H9 (cell line): ENCODE measurements at regions not wholly inside any gene's neighbourhood (a gene's known extent, or its start where the extent isn't known, plus 50 kb on each side); places are given as distances from the start of the nearest gene placed in this dataset.

Experiments
- DNase-seq: peaks from one replicate; pipeline ENCODE4 v3.0.0-alpha.2; 2017
- H2AFZ ChIP-seq: one replicate; pipeline ENCODE4 v1.6.1; 2013; ENCODE audit warnings: mild to moderate bottlenecking, low read length, control low read depth, moderate library complexity
- H2AK5ac ChIP-seq: 2 replicates; pipeline ENCODE4 v1.6.1; 2013; ENCODE audit warnings: low read length, control low read depth, mixed read lengths; ENCODE audit not compliant: insufficient read length
- H2BK120ac ChIP-seq: one replicate; pipeline ENCODE4 v1.6.1; 2013; ENCODE audit warnings: low read depth, mild to moderate bottlenecking, low read length, control low read depth, inconsistent platforms; ENCODE audit not compliant: poor library complexity, severe bottlenecking
- H2BK12ac ChIP-seq: 2 replicates; pipeline ENCODE4 v1.6.1; 2013; ENCODE audit warnings: low read length, control low read depth, mixed read lengths, low read depth; ENCODE audit not compliant: insufficient read length
- H2BK15ac ChIP-seq: 2 replicates; pipeline ENCODE4 v1.6.1; 2013; ENCODE audit warnings: low read depth, low read length, control low read depth
- H2BK20ac ChIP-seq: one replicate; pipeline ENCODE4 v1.6.1; 2013; ENCODE audit warnings: low read depth, mild to moderate bottlenecking, low read length, control low read depth, inconsistent platforms; ENCODE audit not compliant: poor library complexity, severe bottlenecking
- H2BK5ac ChIP-seq: 2 replicates; pipeline ENCODE4 v1.6.1; 2013; ENCODE audit warnings: low read length, control low read depth, mixed read lengths; ENCODE audit not compliant: insufficient read length
- H3K14ac ChIP-seq: 2 replicates; pipeline ENCODE4 v1.6.1; 2013; ENCODE audit warnings: low read length, control low read depth; ENCODE audit not compliant: insufficient read depth
- H3K18ac ChIP-seq: 2 replicates; pipeline ENCODE4 v1.6.1; 2013; ENCODE audit warnings: low read depth, mild to moderate bottlenecking, mixed read lengths, low read length, control low read depth; ENCODE audit not compliant: insufficient read length
- H3K23ac ChIP-seq: 2 replicates; pipeline ENCODE4 v1.6.1; 2013; ENCODE audit warnings: low read length, control low read depth, mixed read lengths, low read depth; ENCODE audit not compliant: insufficient read length
- H3K23me2 ChIP-seq: 2 replicates; pipeline ENCODE4 v1.6.1; 2013; ENCODE audit warnings: low read depth, mild to moderate bottlenecking, mixed read lengths, low read length, control low read depth; ENCODE audit not compliant: insufficient read length, poor library complexity, severe bottlenecking
- H3K27ac ChIP-seq: 2 replicates; pipeline ENCODE4 v1.5.1; 2013; ENCODE audit warnings: low read length, control low read depth, mixed read lengths, low read depth; ENCODE audit not compliant: insufficient read length
- H3K27me3 ChIP-seq: 2 replicates; pipeline ENCODE4 v1.6.1; 2013; ENCODE audit warnings: low read length, control low read depth, inconsistent platforms; ENCODE audit not compliant: insufficient read depth
- H3K4ac ChIP-seq: 2 replicates; pipeline ENCODE4 v1.6.1; 2013; ENCODE audit warnings: low read depth, mild to moderate bottlenecking, control low read depth, inconsistent platforms, low read length, moderate library complexity
- H3K4me1 ChIP-seq: 2 replicates; pipeline ENCODE4 v1.6.1; 2013; ENCODE audit warnings: low read length, control low read depth, inconsistent platforms; ENCODE audit not compliant: insufficient read depth
- H3K4me2 ChIP-seq: 2 replicates; pipeline ENCODE4 v1.6.1; 2013; ENCODE audit warnings: low read length, control low read depth, mixed read lengths; ENCODE audit not compliant: insufficient read length, insufficient read depth
- H3K56ac ChIP-seq: 2 replicates; pipeline ENCODE4 v1.6.1; 2013; ENCODE audit warnings: low read depth, mild to moderate bottlenecking, mixed read lengths, low read length, control low read depth; ENCODE audit not compliant: insufficient read length
- H3K79me1 ChIP-seq: 2 replicates; pipeline ENCODE4 v1.6.1; 2013; ENCODE audit warnings: low read depth, mild to moderate bottlenecking, moderate library complexity, low read length, control low read depth, inconsistent platforms; ENCODE audit not compliant: insufficient read depth, poor library complexity, severe bottlenecking
- H3K79me2 ChIP-seq: 2 replicates; pipeline ENCODE4 v1.6.1; 2013; ENCODE audit warnings: low read length, control low read depth, inconsistent platforms; ENCODE audit not compliant: insufficient read depth
- H3K9ac ChIP-seq: 2 replicates; pipeline ENCODE4 v1.6.1; 2013; ENCODE audit warnings: low read length, control low read depth, mixed read lengths; ENCODE audit not compliant: insufficient read length; ENCODE audit errors: extremely low read depth
- H3K9me3 ChIP-seq: one replicate; pipeline ENCODE4 v1.6.1; 2013; ENCODE audit warnings: low read depth, low read length, inconsistent platforms; ENCODE audit not compliant: control insufficient read depth
- H3T11ph ChIP-seq: one replicate; pipeline ENCODE4 v1.6.1; 2013; ENCODE audit warnings: mild to moderate bottlenecking, low read length, control low read depth, inconsistent platforms
- H4K20me1 ChIP-seq: one replicate; pipeline ENCODE4 v1.6.1; 2013; ENCODE audit not compliant: control insufficient read depth, insufficient read length, insufficient read depth
- H4K5ac ChIP-seq: 2 replicates; pipeline ENCODE4 v1.6.1; 2013; ENCODE audit warnings: low read depth, mild to moderate bottlenecking, mixed read lengths, low read length, control low read depth; ENCODE audit not compliant: insufficient read length
- H4K8ac ChIP-seq: replicated peaks from 2 replicates; pipeline ENCODE4 v1.6.1; 2013; ENCODE audit warnings: low read length, control low read depth, mixed read lengths, low read depth; ENCODE audit not compliant: insufficient read length
- H4K91ac ChIP-seq: 2 replicates; pipeline ENCODE4 v1.6.1; 2013; ENCODE audit warnings: low read depth, mild to moderate bottlenecking, moderate library complexity, mixed read lengths, low read length, control low read depth; ENCODE audit not compliant: insufficient read length
- H3K27ac Mint-ChIP-seq, 3 experiments: 2 replicates in 2 of 3; 3 replicates in 1 of 3; pipeline ENCODE4 v1.8.0; 2020 to 2021; ENCODE audit warnings: mixed read lengths in 3 of 3, mild to moderate bottlenecking in 1 of 3, moderate library complexity in 1 of 3
- H3K27me3 Mint-ChIP-seq: 2 replicates; pipeline ENCODE4 v1.8.0; 2021; ENCODE audit warnings: low read depth, mild to moderate bottlenecking, moderate library complexity, mixed read lengths
- H3K36me3 Mint-ChIP-seq, 3 experiments: 2 replicates in 2 of 3; 3 replicates in 1 of 3; pipeline ENCODE4 v1.8.0; 2020 to 2021; ENCODE audit warnings: low read depth in 3 of 3, mixed read lengths in 3 of 3; ENCODE audit not compliant: insufficient read depth in 1 of 3
- H3K4me1 Mint-ChIP-seq, 2 experiments: 2 replicates each; pipeline ENCODE4 v1.8.0; 2020; ENCODE audit warnings: mixed read lengths in 2 of 2
- H3K4me3 Mint-ChIP-seq, 2 experiments: 2 replicates in 1 of 2; 3 replicates in 1 of 2; pipeline ENCODE4 v1.8.0; 2020 to 2021; ENCODE audit warnings: mild to moderate bottlenecking in 2 of 2, mixed read lengths in 2 of 2, moderate library complexity in 1 of 2
- H3K9me3 Mint-ChIP-seq, 2 experiments: 2 replicates in 1 of 2; 3 replicates in 1 of 2; pipeline ENCODE4 v1.8.0; 2020; ENCODE audit warnings: mild to moderate bottlenecking in 2 of 2, mixed read lengths in 2 of 2, moderate library complexity in 1 of 2
- TF ChIP-seq, protein P1 (sequence below): fragments of 200-600 bp; sonication (generic); conservative IDR thresholded peaks from 3 replicates; pipeline ENCODE4 v1.8.0; 2021; ENCODE audit warnings: antibody characterized with exemption, mild to moderate bottlenecking

DNA sequence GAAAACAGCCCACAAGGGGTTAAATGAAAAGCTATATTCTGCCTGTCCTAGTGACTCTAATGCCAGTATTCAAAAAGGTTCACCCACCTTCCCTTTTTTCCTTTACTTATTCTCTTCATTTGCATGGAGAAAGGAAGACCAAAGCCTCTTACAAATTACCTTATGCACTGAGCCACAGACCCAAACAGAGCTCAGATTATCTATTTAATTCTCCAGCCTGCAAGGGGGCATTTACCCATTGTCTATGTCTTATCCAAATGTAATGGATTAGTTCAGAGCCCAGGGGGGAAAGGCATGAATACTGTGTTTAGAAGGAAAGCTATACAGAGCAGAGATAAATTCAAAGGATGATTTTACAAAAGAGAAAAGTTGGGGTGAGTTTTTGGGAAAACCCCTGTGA lies 388.5 kb downstream of the OMA1 start:
- Histone ChIP-seq H3K9me3 (no peaks in the 10 kb centered on the region), H3K79me2 (no peaks in the 10 kb centered on the region), H2AK5ac (no peak overlapping the region), H4K91ac (no peak overlapping the region), H2BK12ac (no peak overlapping the region), H3K4me1 (peaks cover 7% of the 10 kb centered on the region; the same call in 1 of the 2 replicates), H4K20me1 (no peaks in the 10 kb centered on the region), H3K27ac (no peak overlapping the region), H3K23me2 (no peaks in the 10 kb centered on the region), H2BK5ac (no peak overlapping the region), H3T11ph (no peak overlapping the region), H3K27me3 (no peaks in the 10 kb centered on the region), H2BK20ac (no peak overlapping the region), H2AFZ (no peak overlapping the region), H4K5ac (no peak overlapping the region), H3K4me2 (no peak overlapping the region), H4K8ac (no peak overlapping the region), H3K79me1 (no peaks in the 10 kb centered on the region), H3K9ac (no peak overlapping the region), H2BK15ac (no peak overlapping the region), H3K18ac (no peak overlapping the region), H3K56ac (no peak overlapping the region), H3K4ac (no peak overlapping the region), H3K23ac (no peak overlapping the region), H2BK120ac (no peak overlapping the region), H3K14ac (no peak overlapping the region)
- Mint-ChIP-seq H3K27me3 (no peaks in the 10 kb centered on the region), H3K27ac (no peak overlapping the region), H3K9me3 (no peaks in the 10 kb centered on the region), H3K36me3 (no peaks in the 10 kb centered on the region), H3K4me1 (peaks cover 36 to 52% of the 10 kb centered on the region in 2 experiments), H3K4me3 (no peak overlapping the region)
- no peak for DNase-seq
- TF ChIP-seq, protein P1, sequence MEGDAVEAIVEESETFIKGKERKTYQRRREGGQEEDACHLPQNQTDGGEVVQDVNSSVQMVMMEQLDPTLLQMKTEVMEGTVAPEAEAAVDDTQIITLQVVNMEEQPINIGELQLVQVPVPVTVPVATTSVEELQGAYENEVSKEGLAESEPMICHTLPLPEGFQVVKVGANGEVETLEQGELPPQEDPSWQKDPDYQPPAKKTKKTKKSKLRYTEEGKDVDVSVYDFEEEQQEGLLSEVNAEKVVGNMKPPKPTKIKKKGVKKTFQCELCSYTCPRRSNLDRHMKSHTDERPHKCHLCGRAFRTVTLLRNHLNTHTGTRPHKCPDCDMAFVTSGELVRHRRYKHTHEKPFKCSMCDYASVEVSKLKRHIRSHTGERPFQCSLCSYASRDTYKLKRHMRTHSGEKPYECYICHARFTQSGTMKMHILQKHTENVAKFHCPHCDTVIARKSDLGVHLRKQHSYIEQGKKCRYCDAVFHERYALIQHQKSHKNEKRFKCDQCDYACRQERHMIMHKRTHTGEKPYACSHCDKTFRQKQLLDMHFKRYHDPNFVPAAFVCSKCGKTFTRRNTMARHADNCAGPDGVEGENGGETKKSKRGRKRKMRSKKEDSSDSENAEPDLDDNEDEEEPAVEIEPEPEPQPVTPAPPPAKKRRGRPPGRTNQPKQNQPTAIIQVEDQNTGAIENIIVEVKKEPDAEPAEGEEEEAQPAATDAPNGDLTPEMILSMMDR: no peak
